Fibroblast of skin of back (primary cell): ENCODE measurements at regions not wholly inside any gene's neighbourhood (a gene's known extent, or its start where the extent isn't known, plus 50 kb on each side); places are given as distances from the start of the nearest gene placed in this dataset.

Source experiments
- DNase-seq: peaks from one replicate; pipeline ENCODE4 v3.0.0-alpha.2; 2013

GRCh38 chr7:94813917-94814316, 93.5 kb upstream of the PPP1R9A start:
- DNase-seq, result no peak

GRCh38 chr7:94823947-94824346, 83.4 kb upstream of the PPP1R9A start:
- peak; percentile 64 for DNase-seq

- no peak for DNase-seq
Observed at GRCh38 chr7:94829987-94830386, 77.4 kb upstream of the PPP1R9A start.

- DNase-seq, result no peak
Observed at GRCh38 chr7:94832051-94832450, 75.3 kb upstream of the PPP1R9A start.

- DNase-seq, result no peak
Observed at GRCh38 chr7:94834359-94834758, 73.0 kb upstream of the PPP1R9A start.

GRCh38 chr7:94838717-94839116, 68.7 kb upstream of the PPP1R9A start:
- no peak for DNase-seq

- no peak for DNase-seq
Observed at GRCh38 chr7:94843553-94843952, 63.8 kb upstream of the PPP1R9A start.

GRCh38 chr7:94848531-94848930, 58.9 kb upstream of the PPP1R9A start:
- peak; percentile 4 for DNase-seq

GRCh38 chr7:94848992-94849576, 58.3 kb upstream of the PPP1R9A start:
- no peak for DNase-seq

- DNase-seq, result no peak
Observed at GRCh38 chr7:94849636-94850208, 57.7 kb upstream of the PPP1R9A start.

GRCh38 chr7:94855589-94855988, 51.8 kb upstream of the PPP1R9A start:
- no peak for DNase-seq

GRCh38 chr7:94856643-94857042, 50.8 kb upstream of the PPP1R9A start:
- DNase-seq, result no peak
